Stomach (tissue), 4 donors: ENCODE measurements at regions not wholly inside any gene's neighbourhood (a gene's known extent, or its start where the extent isn't known, plus 50 kb on each side); places are given as distances from the start of the nearest gene placed in this dataset.

Experiments
- CTCF ChIP-seq, 7 experiments: fragments of 450-650 bp in 4 of 7; fragments of 200-600 bp in 3 of 7; sonication (generic) in 3 of 7; IDR thresholded peaks; one replicate each; pipeline ENCODE4 v1.5.1; 2016 to 2019; ENCODE audit warnings: antibody characterized with exemption in 7 of 7, control low read depth in 2 of 7, mild to moderate bottlenecking in 1 of 7
- EP300 ChIP-seq: sonication (generic); formaldehyde crosslinking; IDR thresholded peaks from one replicate; pipeline ENCODE4 v1.6.1; 2017; ENCODE audit warnings: antibody characterized with exemption
- POLR2A ChIP-seq, 4 donors: fragments of 450-650 bp; IDR thresholded peaks; one replicate each; pipeline ENCODE4 v1.6.1; 2016; ENCODE audit warnings: antibody characterized with exemption in 4 of 4, control low read depth in 2 of 4, mild to moderate bottlenecking in 1 of 4, moderate library complexity in 1 of 4

DNA sequence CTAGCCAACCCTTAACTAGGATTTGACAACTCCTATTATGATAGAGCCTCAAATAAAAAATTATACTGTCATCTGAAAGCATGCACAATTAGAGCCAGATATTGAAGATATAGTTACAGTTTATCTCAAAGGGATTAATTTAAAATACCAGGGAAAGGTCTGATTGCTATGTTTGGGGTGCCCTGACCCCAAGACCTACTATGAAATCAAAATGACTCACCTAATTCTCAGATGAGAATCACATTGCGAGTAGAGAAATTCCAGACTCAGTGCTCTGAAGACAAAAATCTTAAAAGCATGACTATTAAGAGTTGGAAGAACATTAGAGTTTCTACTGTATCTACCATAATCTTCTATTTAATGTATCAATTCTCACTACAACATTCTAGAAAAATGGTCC, 297.1 kb downstream of the AHR start:
- TF ChIP-seq CTCF (IDR thresholded peaks at IDR 0.05) (no peak), POLR2A (IDR thresholded peaks at IDR 0.05) (no peak), EP300 (no peak)
